UCSD-AML1 (cell line): ENCODE measurements at regions not wholly inside any gene's neighbourhood (a gene's known extent, or its start where the extent isn't known, plus 50 kb on each side); places are given as distances from the start of the nearest gene placed in this dataset.
A peak's percentile ranks its signal among the peaks of the same experiment; 100 is the strongest.

Experiments
- DNase-seq: peaks from one replicate; lab custom pipeline; 2025; ENCODE audit not compliant: unreplicated experiment; lab: John Stamatoyannopoulos, UW

DNA sequence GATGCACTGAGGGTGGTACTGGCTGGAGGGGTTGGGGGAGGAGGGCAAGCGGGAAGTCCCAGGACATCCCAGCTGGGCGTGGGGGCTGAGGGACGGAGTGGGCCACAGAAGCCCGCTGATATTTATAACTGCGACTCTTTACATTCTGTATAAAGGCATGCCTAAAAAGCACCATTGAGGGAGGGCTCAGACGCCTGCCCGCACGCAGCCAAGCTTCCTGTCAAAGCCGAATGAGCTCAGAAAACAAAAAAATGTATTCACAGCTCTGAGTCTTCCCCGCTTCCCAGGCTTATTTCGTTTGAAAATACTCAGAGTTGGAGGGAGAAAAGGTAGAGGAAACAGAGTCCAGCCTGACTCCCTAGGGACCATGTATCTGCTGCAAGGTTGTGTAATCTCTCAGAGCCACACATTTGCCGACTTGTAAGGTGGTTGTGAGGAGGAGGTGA is 170.1 kb upstream of the HAAO start:
- DNase-seq: peak; percentile 57

DNA sequence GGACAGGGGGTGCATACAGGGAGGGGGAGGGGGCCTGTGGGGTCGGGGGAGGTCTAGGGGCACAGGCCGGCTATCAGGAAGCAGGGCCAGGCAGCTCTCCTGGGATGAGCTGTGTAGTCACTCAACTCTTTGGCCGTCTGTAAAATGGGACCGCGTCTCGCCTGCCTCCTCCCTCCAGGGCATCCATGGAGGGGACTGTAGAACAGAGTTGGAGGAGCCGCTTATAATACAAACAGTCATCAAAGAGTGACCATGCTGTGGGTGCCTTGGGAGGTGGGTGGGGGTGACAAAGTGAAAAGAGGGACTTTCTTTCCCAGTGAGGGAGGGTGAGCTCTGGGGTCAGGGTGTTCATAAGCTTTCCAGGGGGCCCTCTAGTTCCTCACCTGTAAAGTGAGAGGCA is 169.6 kb upstream of the HAAO start:
- no peak for DNase-seq

DNA sequence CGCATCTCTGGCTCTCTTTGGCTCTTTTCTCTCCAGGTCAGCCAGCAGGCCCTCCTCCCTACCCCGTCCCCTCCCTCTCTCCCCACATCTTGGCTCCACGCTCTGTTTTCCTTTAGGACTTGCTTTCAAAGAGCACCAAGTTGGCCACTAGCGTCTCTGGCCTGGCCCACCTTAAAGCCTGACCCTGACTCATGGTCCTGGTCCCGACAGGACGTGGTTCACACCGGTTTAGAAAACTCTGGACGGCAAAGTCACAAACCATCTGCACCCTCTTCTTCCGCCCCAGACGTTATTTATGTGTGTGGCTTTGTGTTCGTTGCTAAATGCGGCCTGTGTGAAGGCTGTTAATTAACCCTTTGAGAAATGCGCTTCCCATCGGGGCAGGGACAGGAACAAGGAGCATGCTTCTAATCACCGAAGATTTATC is 169.0 kb upstream of the HAAO start:
- DNase-seq: peak; percentile 77

DNA sequence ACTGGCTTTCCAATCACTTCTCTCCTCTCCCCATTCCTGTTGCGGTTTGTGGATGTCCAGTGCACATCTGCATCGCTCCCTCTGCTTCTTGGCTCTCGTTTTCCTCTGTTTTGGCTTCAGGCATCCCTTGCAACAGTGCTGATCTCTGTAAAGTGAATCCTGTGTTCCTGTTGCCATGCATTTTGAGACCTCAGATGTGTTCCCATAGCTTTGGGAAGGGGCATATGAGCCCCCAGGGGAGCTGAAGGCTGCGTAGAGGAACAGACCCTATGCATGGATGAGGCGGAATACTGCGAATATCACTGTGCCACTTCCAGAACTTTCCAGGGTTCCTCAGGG is 168.4 kb upstream of the HAAO start:
- DNase-seq: no peak

DNA sequence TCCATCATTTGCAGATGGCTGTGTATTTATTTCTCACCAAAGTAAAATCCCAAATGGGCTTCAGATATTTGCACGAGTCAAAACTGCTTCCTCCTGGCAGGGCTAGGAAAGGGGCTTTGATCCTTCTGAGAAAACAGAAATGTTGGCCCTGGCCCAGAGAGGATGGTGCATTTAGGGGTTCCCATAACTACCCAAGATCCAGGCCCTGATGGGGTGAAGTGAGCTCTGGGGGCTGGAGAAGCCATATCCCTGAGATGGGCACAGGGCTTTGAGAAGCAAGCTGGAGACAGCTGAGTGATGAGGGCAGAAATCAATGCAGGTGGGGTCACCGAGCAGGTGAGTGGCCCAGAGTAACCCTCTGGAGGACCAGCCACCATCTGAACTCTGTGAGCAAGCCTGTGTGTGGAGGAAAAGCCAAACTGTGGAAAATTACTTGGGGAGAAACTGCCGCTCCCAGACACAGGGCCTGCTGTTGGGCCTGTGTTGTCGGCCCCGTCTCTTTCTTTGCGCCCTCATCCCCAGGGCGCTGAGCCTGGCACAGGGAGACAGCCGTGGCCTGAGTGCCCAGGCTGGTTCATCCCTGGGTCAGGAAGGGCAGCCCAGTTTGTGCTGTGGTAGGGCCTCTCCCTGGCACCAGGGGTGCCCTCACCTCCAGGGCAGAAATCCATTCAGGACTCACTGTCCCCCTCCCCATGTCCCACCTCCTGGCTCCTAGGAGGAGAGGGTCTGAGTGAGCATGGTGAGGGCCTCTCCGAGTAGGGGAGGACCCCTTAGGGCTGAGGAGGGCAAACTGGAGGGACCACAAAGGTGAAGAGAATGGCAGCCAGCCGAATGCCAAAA is 167.8 kb upstream of the HAAO start:
- DNase-seq: no peak

DNA sequence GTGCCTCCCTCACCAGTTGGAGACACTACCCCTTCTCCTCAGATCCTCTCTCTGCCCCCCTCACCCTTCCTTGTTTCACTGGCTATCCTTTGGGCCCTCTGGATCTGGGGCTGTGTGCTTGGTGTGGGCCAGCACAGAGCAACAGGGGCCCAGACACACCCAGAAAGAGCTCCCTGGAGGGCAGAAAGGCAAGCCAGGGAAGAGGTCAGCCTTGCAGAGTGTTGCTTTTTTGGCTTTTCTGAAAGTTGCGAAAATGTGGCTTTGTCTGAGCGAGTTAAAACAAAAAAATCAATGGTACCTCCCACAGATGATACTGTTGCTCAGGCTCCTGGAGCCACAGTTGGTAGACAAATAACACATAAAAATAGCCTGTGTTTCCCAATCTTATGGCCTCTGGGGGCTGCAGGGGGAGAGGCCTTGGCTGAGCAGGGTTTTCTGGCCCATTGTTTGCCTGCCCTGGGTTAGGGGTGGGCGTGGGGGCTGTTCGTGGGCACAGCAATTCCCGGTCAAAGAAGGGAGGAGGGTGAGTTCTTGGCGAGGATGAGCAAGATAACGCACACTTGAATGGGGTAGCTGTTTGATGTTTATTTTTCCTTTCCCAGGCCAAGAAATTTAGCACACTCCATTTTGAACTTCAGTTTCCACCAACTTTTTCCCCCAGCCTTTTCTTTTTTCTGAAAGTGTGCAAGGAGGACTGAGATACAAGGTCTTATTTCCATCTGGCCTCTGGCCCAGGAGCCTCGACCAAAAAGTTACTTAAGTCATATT is 167.0 kb upstream of the HAAO start:
- no peak for DNase-seq

DNA sequence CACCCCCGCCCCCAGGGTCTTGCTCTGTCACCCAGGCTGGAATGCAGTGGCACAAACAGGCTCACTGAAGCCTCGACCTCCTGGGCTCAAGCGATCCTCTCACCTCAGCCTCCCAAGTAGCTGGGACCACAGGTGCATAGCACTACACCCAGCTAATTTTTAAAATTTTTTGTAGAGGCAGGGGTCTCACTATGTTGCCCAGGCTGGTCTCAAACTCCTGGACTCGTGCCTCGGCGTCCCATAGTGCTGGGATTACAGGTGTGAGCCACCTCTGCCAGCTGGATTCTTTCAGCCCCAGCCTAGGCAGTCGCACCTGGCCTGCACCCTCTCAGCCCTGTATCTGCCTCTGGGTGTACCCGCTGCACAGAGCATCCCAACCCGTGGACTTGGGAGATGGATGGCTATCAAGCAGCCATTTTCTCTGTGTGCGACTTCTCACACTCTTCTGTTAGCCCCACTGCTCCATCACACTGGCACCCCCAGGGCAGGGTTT is 166.4 kb upstream of the HAAO start:
- no peak for DNase-seq

DNA sequence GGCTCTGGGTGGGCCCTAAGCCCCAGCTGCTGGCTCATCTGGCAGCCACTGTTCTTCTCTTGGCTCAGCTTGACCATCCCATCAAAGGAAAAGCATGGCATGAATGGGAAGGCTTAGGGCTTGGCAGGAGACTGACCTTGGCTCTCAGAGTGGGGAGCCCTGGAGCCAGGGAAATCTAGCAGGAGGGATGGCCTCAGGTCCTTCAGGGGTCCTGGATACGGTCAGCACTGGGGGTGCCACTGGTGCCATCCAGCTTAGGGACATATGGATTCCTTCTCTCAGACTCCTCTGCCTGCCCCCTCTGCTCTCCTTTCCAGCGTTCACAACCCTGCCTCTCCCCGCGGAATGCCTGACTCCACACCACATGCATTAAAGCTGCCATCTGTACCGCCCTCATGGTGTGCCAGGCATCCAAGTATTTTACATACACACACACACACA is 165.5 kb upstream of the HAAO start:
- DNase-seq: no peak

DNA sequence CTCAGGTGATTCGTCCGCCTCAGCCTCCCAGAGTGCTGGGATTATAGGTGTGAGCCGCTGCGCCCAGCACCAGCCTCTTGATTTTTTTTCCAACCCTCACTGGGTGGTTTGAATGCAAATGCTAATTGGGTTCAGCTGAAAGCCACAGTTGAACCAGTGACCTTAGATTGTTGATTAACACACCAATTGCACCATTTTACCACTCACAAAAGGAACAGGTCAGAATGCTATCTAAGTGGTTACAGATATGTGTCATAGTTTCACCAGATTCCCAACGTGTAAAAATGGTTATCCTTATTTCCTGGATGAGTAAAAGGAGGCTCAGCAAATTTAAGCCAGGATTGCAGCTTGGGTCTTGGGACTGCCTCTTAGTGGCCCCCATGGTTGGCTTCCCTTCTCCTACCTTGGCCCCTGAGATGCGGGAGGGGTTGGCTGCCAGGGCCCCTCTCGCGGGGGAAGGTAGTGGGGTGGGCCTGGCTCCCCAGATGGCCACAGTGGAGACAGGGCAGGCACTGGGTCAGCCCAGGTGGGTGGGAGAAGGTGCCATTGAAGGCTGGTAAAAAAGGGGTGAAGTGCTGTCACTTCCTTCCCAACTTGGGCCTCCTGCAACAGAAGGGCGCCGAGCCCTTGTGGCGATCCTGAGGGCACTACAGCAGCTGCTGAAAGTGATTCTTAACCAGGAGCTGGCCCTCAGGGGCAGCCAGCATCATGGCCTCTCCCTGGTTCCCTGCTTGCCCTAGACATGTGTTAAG is 164.9 kb upstream of the HAAO start:
- no peak for DNase-seq

DNA sequence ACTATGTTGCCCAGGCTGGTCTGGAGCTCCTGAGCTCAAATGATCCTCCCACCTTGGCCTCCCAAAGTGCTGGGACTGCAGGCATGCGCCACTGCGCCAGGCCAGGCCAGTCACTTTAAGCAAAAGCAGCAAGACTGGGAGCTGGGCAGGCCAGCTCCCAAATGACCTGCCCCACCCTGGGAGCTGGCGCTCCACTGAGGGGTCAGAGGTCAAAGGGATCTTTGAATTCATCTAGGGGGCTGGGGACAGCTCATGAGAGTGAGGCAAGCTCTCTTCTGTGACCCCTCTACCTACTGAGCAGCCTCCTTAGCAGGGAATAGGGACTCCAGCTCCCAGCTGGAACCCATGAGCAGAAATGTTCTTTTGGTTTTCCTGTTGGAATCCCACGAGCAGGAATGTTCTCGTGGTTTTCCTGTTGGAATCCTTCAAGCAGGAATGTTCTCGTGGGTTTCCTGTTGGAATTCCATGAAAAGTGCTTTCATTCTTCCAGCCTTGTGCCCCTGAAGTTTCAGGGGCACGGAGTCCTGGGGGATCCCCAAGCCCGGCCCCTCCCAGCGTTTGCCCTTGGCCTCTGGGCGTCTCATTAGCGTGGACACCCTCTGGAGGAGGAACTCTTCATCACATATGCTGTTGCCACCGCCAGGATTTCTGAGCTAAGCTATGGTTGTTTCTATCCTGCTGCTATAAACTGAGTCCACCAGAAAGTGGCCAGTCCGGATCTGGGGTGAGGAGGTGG is 162.0 kb upstream of the HAAO start:
- no peak for DNase-seq

DNA sequence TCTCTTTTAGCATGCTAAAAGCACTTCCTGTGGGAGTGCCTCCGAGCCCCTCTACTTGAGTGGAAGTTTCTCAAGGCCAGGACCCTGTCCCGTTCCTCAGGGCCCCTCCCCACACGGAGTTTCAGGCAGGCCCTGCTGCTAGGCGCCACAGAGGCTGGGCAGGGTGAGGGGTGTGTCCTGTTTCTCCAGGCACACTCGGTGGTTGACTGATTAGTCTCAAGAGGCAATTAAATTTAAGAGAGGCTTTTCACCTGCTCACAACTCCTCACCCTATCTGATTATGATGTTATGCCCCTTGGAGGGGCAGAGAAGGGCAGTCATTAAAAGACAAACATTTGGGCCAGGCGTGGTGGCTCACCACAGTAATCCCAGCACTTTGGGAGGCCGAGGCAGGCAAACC is 160.8 kb upstream of the HAAO start:
- DNase-seq: no peak

DNA sequence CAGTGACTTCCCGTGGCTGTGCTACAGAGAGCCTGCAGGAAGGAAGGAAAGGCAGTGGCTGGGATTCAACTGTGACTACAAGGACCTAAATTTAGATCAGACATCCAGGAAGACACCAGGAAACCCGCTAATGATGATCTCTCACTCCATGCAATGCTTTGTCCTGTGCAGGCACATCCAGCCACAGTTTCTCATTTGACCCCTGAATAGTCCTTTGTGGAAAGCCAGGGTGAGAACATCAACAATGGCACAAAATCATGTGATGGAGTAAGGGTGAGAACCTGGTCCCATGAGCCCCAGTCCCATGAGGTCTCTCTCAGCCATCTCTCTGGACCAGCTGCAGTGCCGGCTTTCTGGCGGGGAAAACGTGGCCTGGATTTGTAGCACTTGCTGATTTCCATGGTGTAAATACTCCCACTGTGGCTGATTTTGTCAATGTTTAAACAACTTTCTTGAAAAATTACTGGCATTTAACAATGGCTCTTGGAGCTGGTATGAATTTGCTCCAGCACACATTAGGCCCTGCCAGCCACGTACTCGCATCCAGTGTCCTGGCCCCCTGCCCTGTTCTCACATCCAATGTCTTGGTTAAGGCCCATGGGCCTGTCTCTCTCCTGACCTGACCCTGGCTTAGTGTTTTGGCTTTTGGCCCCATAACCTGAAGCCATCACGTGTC is 159.0 kb upstream of the HAAO start:
- DNase-seq: no peak

DNA sequence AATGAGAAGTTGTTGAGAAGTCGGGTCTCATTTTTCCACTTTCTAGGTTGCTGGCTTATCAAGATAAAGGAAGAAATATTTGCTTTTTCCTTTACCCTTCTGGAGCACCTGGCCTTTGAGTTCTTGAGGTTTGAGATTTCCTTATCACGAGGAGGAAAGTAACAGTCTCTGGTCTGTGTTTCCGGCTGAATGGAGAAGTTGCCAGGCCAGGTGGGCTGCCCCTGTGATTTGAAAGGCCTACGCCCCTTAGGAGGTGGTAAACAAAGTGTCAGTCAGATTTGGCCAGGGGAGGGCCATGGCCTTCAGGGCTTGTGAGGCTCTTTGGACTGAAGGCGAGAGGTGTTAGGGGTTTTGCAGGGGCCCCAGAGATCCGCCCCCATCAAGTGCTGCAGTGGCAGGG is 156.7 kb upstream of the HAAO start:
- peak; percentile 73 for DNase-seq

DNA sequence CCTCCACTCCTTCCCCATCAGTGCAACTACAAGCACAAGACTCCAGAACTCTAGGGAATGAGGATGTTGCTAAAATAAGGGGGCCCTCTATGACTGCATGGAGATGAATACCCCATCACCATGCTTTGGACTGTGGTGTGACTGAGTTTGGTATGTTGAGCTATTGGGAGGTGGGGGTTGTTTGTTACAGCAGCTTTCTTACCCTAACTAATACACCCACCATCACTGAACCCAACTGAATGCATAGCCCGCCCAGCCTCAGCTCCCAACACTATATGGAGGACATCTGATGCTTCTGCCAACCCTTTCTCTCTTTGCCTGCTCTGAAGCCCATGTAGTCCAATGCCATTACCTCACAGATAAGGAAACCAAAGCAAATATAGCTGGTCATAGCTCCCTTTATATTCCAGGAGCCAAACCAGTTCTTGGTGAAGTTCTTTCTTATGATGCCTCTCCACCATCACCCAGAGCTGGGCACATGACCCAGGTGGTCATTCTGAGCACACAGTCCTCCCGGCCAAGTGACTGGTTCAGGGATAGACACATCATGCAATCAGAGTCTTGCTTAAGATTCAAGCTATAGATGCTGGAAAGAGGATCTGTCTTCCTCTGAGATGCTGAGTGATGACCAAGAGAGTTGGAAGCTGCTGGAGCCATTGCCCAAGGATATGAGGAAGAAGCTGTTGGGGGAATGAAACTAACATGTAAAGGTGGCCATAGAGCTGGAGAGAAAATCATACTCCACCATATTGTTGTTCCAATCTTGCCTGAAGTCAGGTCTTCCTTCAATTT is 155.6 kb upstream of the HAAO start:
- no peak for DNase-seq

DNA sequence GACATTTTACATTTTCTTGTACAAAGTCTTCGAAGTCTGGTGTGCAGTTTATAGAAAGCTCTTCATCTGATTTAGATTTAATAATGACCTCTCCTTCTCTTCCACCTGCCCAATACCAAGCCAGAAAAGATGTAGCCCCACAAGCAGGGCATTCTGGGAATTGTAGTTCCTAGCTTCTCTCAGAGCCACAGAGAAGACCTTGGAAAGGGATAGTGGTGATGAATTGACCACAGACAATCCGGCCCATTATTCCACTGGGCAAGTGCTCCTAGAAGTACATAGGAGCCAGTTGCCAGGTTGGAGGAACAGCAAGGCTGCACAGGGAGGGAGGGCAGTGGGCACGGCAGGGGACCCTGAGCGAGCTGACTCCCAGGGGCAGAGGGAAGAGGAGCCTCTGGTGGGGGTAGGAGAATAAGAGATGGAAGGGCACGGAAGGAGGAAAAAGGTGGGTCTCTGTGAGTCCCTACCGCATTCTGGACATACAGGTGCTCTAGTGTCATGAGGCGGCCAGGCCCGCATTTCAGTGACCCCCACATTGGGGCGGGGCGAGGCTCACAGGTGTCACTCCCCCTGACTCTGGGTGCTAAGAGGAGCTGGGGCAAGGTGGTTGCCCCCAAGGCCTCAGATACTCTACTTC is 152.5 kb upstream of the HAAO start:
- no peak for DNase-seq

DNA sequence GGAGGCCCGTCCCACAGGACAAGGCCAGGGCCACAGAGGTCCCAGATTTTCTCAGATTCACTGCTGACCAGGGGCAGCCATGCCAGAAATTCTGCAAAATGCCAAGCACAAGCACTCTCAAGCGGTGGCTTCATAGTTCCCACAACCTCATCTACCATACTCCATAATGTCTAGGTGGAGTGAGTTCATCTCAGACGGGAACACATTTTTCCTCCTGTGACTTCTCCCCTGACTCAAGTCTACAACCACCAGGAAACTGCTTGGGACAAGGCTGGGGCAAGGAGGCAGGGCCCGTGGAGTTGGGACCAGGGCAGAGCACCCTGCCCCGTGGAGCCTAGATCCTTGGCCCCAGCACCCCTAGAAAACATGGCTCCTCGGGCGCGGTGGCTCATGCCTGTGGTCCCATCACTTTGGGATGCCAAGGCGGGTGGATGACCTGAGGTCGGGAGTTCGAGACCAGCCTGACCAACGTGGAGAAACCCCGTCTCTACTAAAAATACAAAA is 150.7 kb upstream of the HAAO start:
- DNase-seq: no peak

DNA sequence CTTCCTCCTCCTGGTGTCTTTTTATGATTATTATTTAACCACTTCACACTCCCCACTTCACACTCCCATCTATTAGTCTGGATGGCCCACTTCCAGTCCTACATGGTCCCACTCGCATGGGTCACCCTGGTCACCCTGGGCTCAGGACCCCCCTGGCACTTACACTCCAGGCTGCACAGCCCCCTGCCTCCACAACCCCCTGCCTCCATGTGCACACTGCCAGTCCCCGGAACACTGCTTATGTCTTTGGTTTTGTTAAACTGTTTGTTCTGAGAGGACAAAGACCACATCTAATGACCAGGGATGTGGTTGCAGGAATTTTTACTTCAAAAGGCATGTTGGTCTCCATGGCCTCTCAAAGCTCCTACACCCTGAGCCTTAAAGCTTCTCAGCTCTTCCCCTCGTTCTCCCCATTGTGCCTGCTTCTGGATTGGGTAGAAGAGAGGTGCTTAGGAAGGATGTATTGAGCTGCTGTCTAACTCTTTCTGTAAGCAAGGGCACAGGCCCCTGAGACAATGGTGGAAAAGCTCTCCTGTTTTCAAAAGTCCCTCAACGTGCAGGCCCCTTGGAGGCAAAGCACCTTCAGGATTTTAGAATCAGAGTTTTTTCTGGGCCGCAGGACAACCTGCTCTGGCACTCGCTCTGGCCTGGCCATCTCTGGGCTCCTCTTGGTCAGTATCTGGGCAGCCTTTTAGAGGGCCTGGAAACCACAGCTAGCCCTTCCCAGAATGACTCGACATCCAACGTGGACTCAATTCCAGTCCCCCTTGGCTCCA is 150.0 kb upstream of the HAAO start:
- DNase-seq: no peak

DNA sequence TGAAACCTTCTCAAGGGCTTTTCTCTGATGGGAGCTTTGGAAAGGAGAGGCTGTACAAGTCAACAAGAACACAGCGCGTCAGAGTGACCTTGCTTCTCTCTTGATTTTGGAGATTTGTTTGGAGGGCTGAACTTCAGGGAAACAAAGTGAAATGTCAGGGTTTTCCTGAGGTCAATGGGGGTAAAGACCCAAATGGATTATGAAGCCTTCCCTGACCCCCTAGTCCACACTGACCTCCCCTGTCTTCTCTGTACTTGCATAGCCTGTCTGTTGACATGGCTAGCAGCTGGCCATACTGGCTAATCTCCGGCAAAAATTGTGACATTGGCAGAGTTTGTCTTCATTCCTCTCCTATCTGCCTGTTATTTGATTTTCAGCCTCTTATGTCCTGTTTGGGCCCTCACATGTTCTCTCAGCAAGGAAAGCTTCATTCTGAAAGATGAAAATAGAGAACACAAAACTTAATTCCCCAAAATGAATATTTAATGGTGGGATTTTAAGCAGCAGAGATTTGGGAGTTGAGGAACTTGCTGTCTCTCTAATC is 149.3 kb upstream of the HAAO start:
- no peak for DNase-seq
